ENCODE measurements at regions not wholly inside any gene's neighbourhood (a gene's known extent, or its start where the extent isn't known, plus 50 kb on each side); places are given as distances from the start of the nearest gene placed in this dataset.

DNA sequence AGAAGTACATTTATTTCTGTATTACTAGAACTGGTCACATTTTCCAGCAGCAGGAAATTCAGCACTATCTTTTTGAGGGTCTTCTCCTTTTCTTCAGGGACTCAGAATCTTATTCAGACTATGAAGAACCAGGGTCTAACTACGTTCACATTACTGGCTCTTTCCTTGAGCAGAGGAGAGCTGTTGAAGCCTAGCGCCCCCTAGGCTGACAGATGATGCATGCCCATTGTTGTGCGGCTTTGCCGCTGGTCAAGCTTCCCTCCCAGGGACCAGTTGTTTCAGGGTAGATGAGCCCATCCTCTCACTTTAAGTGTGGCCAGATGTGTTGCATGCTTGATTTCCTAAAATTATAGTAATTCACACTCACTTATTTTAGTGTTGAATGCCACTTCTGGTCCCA is 168.2 kb upstream of the PDGFD start:
- no peak overlapping the region for H3K9ac ChIP-seq (ENCODE audit: low read length)
- no peak overlapping the region for H3K4me2 ChIP-seq (ENCODE audit: low read length)
- no peaks in the 10 kb centered on the region for H3F3A ChIP-seq (ENCODE audit: low read length, unreplicated experiment)
- H3K4me1 ChIP-seq (ENCODE audit: insufficient read depth, low read length): no peaks in the 10 kb centered on the region
- no peaks in the 10 kb centered on the region for H3K9me2 ChIP-seq (replicated peaks; ENCODE audit: low read length)
- intact Hi-C loops (cut with micrococcal nuclease): no loop called here
- no peaks in the 10 kb centered on the region for H3K79me2 ChIP-seq (ENCODE audit: low read length)
- peak; percentile 55; the same call in 1 of the 2 replicates for ATAC-seq
- no peaks in the 10 kb centered on the region for H3K27me3 ChIP-seq (ENCODE audit: low read length)
- BruUV-seq (replicated peaks): no TSS peak
- ChIA-PET POLR2A (ENCODE audit: unreplicated experiment) (no interaction called here), CTCF (interaction anchor here (0.7 kb wide), 1 partner anchor 62 kb away, joined by 3 read pairs; no protein-coding TSS in a partner anchor)
- H3K36me3 ChIP-seq (ENCODE audit: low read depth, low read length): no peaks in the 10 kb centered on the region
- H4K20me1 ChIP-seq (ENCODE audit: low read length): no peaks in the 10 kb centered on the region
- peak; percentile 52 for DNase-seq
- TF ChIP-seq EZH2 (IDR thresholded peaks at IDR 0.05; ENCODE audit: low read length, unreplicated experiment) (no peak), EZH2phosphoT487 (IDR thresholded peaks at IDR 0.05; ENCODE audit: borderline replicate concordance, low read length) (no peak)
- TF ChIP-seq, protein P1, sequence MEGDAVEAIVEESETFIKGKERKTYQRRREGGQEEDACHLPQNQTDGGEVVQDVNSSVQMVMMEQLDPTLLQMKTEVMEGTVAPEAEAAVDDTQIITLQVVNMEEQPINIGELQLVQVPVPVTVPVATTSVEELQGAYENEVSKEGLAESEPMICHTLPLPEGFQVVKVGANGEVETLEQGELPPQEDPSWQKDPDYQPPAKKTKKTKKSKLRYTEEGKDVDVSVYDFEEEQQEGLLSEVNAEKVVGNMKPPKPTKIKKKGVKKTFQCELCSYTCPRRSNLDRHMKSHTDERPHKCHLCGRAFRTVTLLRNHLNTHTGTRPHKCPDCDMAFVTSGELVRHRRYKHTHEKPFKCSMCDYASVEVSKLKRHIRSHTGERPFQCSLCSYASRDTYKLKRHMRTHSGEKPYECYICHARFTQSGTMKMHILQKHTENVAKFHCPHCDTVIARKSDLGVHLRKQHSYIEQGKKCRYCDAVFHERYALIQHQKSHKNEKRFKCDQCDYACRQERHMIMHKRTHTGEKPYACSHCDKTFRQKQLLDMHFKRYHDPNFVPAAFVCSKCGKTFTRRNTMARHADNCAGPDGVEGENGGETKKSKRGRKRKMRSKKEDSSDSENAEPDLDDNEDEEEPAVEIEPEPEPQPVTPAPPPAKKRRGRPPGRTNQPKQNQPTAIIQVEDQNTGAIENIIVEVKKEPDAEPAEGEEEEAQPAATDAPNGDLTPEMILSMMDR (conservative IDR thresholded peaks at IDR 0.05; ENCODE audit: low read depth, low read length): peak; percentile 79
- H2AFZ ChIP-seq (ENCODE audit: low read length): no peak overlapping the region
- no peak overlapping the region for H3K27ac ChIP-seq (ENCODE audit: low read length)
- no peaks in the 10 kb centered on the region for H3K9me3 ChIP-seq (ENCODE audit: low read length)
- H3K4me3 ChIP-seq (ENCODE audit: low read length): no peak overlapping the region

DNA sequence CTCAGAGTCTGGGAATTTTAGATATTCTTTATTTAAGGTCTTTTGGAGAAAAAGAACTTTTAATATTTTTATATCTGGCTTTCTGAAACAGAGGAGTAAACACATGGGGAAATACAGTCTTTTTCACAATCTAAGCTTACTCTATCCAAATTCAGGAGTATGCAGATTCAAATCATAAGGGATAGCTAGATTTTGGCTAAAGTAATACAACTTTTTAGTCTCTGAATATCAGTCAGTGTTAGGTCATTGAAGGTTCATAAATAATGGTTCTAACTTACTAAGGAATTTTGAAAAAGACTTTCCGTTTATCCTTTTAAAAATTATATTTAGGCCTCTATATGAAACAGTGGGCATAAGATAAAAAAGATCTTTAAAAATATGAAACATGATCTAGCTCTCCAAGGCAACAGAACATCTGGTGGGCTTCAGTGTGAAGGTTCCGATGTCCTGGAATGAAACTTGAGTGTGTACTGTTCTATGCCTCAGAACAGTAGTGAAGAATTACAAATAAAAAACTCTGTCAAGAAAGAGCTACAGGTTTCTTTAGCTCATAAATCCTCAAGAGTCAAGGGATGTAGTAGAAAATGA is 165.2 kb upstream of the PDGFD start:
- Histone ChIP-seq H3K27me3 (ENCODE audit: low read length) (no peaks in the 10 kb centered on the region), H3F3A (ENCODE audit: low read length, unreplicated experiment) (no peaks in the 10 kb centered on the region), H3K79me2 (ENCODE audit: low read length) (no peaks in the 10 kb centered on the region), H3K4me1 (ENCODE audit: insufficient read depth, low read length) (no peaks in the 10 kb centered on the region), H3K9me3 (ENCODE audit: low read length) (no peaks in the 10 kb centered on the region), H3K4me2 (ENCODE audit: low read length) (no peak overlapping the region), H4K20me1 (ENCODE audit: low read length) (no peaks in the 10 kb centered on the region), H3K9ac (ENCODE audit: low read length) (no peak overlapping the region), H2AFZ (ENCODE audit: low read length) (no peak overlapping the region), H3K9me2 (replicated peaks; ENCODE audit: low read length) (no peaks in the 10 kb centered on the region), H3K36me3 (ENCODE audit: low read depth, low read length) (no peaks in the 10 kb centered on the region), H3K27ac (ENCODE audit: low read length) (no peak overlapping the region), H3K4me3 (ENCODE audit: low read length) (no peak overlapping the region)
- intact Hi-C loops (cut with micrococcal nuclease): no loop called here
- DNase-seq (no peak), ATAC-seq (no peak)
- ChIA-PET CTCF (no interaction called here), POLR2A (ENCODE audit: unreplicated experiment) (no interaction called here)
- BruUV-seq (replicated peaks): no TSS peak
- TF ChIP-seq EZH2phosphoT487 (IDR thresholded peaks at IDR 0.05; ENCODE audit: borderline replicate concordance, low read length) (no peak), EZH2 (IDR thresholded peaks at IDR 0.05; ENCODE audit: low read length, unreplicated experiment) (no peak)
- TF ChIP-seq, protein P1 (conservative IDR thresholded peaks at IDR 0.05; ENCODE audit: low read depth, low read length): no peak

DNA sequence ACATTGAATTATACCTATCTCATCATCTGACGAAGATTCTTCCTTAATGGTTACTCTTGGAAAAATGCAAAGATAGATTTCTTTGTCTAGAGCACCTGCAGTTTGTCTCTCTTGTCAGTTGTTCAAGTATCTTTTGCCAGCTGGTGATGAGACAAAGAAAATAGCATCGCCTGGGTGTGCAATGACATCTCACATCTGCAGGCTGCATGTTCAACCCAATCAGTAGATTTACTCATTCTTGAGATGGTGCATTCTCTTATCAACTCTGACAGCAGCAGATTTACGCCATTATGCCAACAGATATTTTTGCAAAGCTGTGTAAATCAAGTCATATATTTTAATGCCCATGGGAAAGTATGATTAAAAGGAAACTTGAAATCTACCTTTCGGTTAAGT is 164.6 kb upstream of the PDGFD start:
- TF ChIP-seq EZH2phosphoT487 (IDR thresholded peaks at IDR 0.05; ENCODE audit: borderline replicate concordance, low read length) (no peak), EZH2 (IDR thresholded peaks at IDR 0.05; ENCODE audit: low read length, unreplicated experiment) (no peak)
- TF ChIP-seq, protein P1 (conservative IDR thresholded peaks at IDR 0.05; ENCODE audit: low read depth, low read length): no peak
- Histone ChIP-seq H4K20me1 (ENCODE audit: low read length) (no peaks in the 10 kb centered on the region), H3K4me1 (ENCODE audit: insufficient read depth, low read length) (no peaks in the 10 kb centered on the region), H3K9me3 (ENCODE audit: low read length) (no peaks in the 10 kb centered on the region), H2AFZ (ENCODE audit: low read length) (no peak overlapping the region), H3F3A (ENCODE audit: low read length, unreplicated experiment) (no peaks in the 10 kb centered on the region), H3K27me3 (ENCODE audit: low read length) (no peaks in the 10 kb centered on the region), H3K4me3 (ENCODE audit: low read length) (no peak overlapping the region), H3K9me2 (replicated peaks; ENCODE audit: low read length) (no peaks in the 10 kb centered on the region), H3K36me3 (ENCODE audit: low read depth, low read length) (no peaks in the 10 kb centered on the region), H3K79me2 (ENCODE audit: low read length) (no peaks in the 10 kb centered on the region), H3K4me2 (ENCODE audit: low read length) (no peak overlapping the region), H3K9ac (ENCODE audit: low read length) (no peak overlapping the region), H3K27ac (ENCODE audit: low read length) (no peak overlapping the region)
- DNase-seq: no peak
- POLR2A ChIA-PET (ENCODE audit: unreplicated experiment): no interaction called here
- CTCF ChIA-PET: no interaction called here
- intact Hi-C loops (cut with micrococcal nuclease): no loop called here
- ATAC-seq: no peak
- BruUV-seq (replicated peaks): no TSS peak

Measured in PC-3 (cell line).